SJCRH30 (cell line): ENCODE measurements at regions not wholly inside any gene's neighbourhood (a gene's known extent, or its start where the extent isn't known, plus 50 kb on each side); places are given as distances from the start of the nearest gene placed in this dataset.

ENCODE experiments used
- DNase-seq, 2 experiments: peaks; one replicate each; pipeline ENCODE4 v3.0.0-alpha.2; 2015 to 2020
- H3K27ac ChIP-seq: fragments of 250-450 bp; sonication (Bioruptor Pico); 2 replicates; pipeline ENCODE4 v1.5.1; 2020; ENCODE audit warnings: mild to moderate bottlenecking, moderate library complexity
- H3K27me3 ChIP-seq: fragments of 250-450 bp; sonication (Bioruptor Pico); 2 replicates; pipeline ENCODE4 v1.5.1; 2020; ENCODE audit warnings: mild to moderate bottlenecking, moderate library complexity
- H3K36me3 ChIP-seq: fragments of 250-450 bp; sonication (Bioruptor Pico); 2 replicates; pipeline ENCODE4 v1.5.1; 2020; ENCODE audit warnings: mild to moderate bottlenecking, moderate library complexity
- H3K4me1 ChIP-seq: fragments of 250-450 bp; sonication (Bioruptor Pico); 2 replicates; pipeline ENCODE4 v1.5.1; 2020; ENCODE audit warnings: mild to moderate bottlenecking, moderate library complexity
- H3K4me3 ChIP-seq: fragments of 250-450 bp; sonication (Bioruptor Pico); 2 replicates; pipeline ENCODE4 v1.5.1; 2020; ENCODE audit warnings: mild to moderate bottlenecking, moderate library complexity
- H3K9me3 ChIP-seq: fragments of 250-450 bp; sonication (Bioruptor Pico); replicated peaks from 2 replicates; pipeline ENCODE4 v1.5.1; 2020; ENCODE audit warnings: mild to moderate bottlenecking, moderate library complexity

DNA sequence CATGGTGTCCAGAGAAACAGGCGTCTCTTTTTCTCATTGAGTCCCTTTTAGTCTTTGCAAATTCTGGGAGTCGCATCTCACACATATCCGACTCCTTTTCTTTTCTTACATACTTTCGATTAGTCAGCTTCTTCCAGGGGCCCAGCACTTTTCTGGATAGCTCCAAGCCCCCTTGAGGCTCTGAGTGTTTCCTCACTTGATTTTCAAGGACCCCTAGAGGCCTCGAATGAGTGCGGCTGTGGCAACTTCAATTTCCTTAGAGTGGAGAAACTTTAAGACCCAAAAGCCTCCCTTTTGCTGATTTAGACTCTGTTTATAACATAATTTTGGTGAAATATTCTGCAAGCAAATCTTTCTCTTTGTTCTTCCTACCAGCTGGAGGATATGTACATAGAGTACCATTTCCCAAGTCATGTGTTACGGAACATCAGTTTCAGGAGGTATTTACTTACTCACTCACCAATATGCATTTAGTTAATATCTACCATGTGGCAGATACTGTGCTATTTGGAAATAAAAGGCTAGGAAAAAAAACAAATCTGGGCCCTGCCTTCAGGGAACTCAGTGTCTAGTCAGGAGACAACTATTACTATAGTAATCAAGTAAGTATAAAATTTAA is 555.2 kb downstream of the REEP3 start:
- Histone ChIP-seq H3K27me3 (no peaks in the 10 kb centered on the region), H3K27ac (no peak overlapping the region), H3K4me3 (no peak overlapping the region), H3K4me1 (no peaks in the 10 kb centered on the region), H3K9me3 (no peaks in the 10 kb centered on the region), H3K36me3 (no peaks in the 10 kb centered on the region)
- no peak for DNase-seq

DNA sequence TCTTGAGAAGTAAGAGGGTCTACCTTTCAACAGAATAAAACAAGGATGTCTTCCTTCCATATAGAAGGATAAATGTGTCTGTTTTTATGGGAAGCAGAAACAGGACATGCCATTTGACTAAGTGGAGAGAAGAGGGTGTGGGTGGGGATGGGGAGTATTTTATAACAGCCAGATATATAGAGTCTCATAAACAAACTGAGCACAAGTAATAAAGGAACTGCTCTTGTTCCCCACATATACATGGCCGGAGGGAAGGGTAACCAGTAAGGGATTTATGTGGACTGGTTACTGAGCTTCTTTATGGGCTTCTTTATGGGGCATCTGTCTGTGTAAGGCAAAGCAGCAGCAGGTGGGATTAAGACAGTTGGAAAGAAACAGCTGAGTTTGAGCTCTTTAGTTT is 558.1 kb downstream of the REEP3 start:
- no peak for DNase-seq
- Histone ChIP-seq H3K4me1 (no peaks in the 10 kb centered on the region), H3K27me3 (no peaks in the 10 kb centered on the region), H3K4me3 (no peak overlapping the region), H3K36me3 (no peaks in the 10 kb centered on the region), H3K9me3 (no peaks in the 10 kb centered on the region), H3K27ac (no peak overlapping the region)

DNA sequence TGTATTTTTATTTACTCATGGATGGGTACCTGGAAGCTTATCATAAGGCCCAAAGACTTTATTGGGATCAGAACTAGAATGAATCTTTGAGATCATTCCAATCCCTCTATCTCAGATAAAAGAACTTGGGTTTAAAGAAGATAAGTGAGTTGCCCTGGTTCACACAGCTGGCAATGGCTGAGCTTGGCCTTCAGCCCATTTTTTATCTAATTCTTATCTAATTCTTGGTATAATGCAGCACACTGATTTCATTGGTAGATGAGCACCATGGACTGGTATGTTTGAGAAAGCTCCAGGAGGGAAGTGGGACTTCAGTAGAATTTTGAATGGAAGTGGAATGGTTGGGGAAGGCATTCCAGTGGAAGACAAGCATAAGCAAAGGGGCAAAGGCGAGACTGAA is 558.9 kb downstream of the REEP3 start:
- no peak for DNase-seq
- Histone ChIP-seq H3K9me3 (no peaks in the 10 kb centered on the region), H3K27ac (no peak overlapping the region), H3K4me1 (no peaks in the 10 kb centered on the region), H3K4me3 (no peak overlapping the region), H3K27me3 (no peaks in the 10 kb centered on the region), H3K36me3 (no peaks in the 10 kb centered on the region)

DNA sequence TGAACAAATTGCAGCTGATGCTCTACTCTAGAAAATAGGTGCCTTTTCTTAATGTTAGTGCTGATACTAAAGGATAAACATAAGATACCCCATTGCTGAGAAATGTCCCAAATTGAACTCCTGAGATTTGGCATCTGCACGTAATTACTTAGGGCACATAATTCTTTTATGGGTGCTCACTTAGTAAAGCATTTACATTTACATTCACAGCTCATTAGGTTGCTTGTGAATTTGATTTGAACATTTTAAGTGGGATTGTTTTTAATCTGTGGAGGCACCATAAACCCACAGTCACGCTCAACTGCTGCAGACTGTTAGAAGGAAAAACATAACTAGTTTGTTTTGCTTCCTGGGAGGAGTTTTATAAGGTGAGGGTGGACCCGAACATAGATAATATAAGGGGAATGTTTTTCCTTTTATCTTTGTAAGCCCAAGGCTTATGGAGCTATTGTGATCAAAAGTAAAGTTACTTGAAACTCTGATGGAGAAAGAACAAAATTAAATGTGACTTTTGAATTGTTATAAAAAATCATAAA is 560.8 kb downstream of the REEP3 start:
- H3K4me3 ChIP-seq: no peak overlapping the region
- no peaks in the 10 kb centered on the region for H3K36me3 ChIP-seq
- no peak for DNase-seq
- no peaks in the 10 kb centered on the region for H3K9me3 ChIP-seq
- H3K27me3 ChIP-seq: no peaks in the 10 kb centered on the region
- H3K4me1 ChIP-seq: no peaks in the 10 kb centered on the region
- H3K27ac ChIP-seq: no peak overlapping the region

DNA sequence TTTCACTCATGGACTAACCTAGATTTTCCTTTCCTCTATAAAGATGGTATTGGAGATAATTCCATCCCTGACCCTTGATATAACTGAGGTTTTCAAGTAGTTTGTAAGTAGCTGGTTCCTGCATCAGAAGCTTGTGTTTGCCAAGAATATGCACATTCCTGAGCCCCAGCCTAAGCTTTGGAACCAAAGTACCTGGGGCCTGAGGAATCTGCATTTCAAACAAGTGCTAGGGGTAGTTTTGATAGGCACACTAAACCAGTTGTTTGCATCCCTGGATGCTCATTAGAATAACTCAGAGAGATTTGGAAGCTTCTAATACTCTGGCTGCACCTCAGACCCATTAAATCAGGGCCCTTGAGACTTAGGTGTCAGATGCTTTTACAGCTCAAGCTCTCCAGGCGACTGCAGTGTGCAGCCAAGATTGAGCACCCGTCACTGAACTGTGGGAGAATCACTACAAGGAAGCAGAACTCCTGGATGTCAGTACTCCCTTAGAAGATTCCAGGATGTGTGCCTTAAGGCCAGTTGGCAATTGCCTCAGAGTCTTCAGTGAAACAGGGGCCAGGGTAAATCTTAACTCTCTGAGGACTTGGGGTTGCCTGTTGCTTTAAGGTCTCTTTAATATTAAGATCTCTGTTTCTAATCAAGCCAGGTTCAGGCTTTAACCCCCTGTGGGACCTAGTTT is 565.0 kb downstream of the REEP3 start:
- Histone ChIP-seq H3K9me3 (no peaks in the 10 kb centered on the region), H3K27me3 (no peaks in the 10 kb centered on the region), H3K4me1 (no peaks in the 10 kb centered on the region), H3K27ac (no peak overlapping the region), H3K4me3 (no peak overlapping the region), H3K36me3 (no peaks in the 10 kb centered on the region)
- no peak for DNase-seq

DNA sequence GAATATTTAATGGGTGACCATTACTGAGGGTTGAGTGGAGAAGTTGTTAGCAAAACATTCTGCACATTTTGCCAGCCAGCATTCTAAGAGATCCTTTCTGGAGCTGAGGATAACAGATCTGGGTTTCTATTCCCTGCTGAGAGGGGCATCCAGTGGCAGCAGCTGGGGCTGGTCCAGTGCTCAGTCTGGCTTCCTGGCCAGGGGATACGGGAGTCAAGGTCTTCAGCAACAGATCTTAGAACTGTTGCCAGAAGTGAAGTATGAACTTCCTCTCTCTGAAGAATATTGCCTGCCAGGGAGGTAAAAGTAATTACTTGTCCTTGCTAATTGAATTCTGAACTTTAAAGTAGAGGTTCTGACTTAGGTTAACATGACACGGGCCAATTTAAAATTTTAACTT is 568.4 kb downstream of the REEP3 start:
- DNase-seq: no peak
- Histone ChIP-seq H3K4me1 (no peaks in the 10 kb centered on the region), H3K36me3 (no peaks in the 10 kb centered on the region), H3K27ac (no peak overlapping the region), H3K9me3 (no peaks in the 10 kb centered on the region), H3K27me3 (no peaks in the 10 kb centered on the region), H3K4me3 (no peak overlapping the region)

DNA sequence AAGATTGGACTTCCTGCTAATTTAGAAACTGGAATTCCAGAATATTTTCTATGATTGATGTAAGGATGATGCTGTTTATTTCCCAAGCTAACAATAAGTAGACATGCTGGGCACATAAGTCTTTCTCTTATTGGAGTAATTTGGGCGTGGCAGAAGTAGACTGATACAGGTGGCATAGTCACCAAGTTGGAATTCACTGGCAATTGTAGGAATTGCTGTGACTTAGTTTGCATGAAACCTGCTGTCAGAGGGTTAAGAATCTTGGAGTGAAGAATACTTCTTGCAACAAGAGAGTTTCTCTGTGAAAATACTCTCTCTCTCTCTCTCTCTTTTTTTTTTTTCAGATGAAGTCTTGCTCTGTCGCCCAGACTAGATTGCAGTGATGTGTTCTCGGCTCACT is 569.7 kb downstream of the REEP3 start:
- Histone ChIP-seq H3K9me3 (no peaks in the 10 kb centered on the region), H3K4me3 (no peak overlapping the region), H3K27ac (no peak overlapping the region), H3K27me3 (no peaks in the 10 kb centered on the region), H3K36me3 (no peaks in the 10 kb centered on the region), H3K4me1 (no peaks in the 10 kb centered on the region)
- DNase-seq: no peak

DNA sequence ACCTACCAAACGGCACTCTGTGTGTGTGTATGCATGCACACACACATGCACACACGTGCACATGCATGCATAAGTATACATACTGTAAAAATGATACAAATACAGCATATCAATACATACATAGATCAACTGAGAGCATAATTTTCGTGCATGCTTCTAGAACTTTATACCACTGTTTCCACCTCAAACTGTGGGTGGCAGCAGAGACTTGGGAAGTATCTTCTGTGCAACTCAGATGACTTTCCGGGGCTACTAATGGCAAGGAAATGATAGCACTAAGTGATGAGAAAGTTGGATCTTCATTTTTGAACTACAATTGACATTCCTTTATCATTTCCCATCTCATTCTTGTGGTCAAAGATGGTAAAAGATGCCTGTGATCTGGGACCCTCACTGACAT is 570.7 kb downstream of the REEP3 start:
- Histone ChIP-seq H3K4me3 (no peak overlapping the region), H3K9me3 (no peaks in the 10 kb centered on the region), H3K4me1 (no peaks in the 10 kb centered on the region), H3K36me3 (no peaks in the 10 kb centered on the region), H3K27me3 (no peaks in the 10 kb centered on the region), H3K27ac (no peak overlapping the region)
- DNase-seq: peak in 1 of 2 experiments; percentile 34

DNA sequence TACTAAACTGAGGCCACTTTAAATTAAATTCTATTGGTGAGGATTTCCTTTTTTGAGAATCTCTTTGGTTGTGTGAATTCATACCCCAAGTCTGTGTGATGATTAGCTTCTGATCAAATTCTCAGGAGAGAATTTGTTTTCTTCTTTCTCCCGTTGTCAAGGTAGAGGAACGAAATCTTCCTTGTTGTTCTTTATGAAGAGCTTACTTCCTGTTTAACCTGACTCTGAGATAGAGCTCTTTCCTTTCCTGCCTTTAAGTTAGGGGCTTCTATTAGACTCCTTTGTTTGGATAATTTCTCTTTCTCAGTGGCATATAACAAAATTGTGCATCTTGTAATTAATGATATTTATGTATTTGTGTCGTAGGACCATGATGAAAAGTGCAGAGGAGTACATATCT is 572.1 kb downstream of the REEP3 start:
- Histone ChIP-seq H3K27ac (no peak overlapping the region), H3K4me1 (no peaks in the 10 kb centered on the region), H3K27me3 (no peaks in the 10 kb centered on the region), H3K9me3 (no peaks in the 10 kb centered on the region), H3K4me3 (no peak overlapping the region), H3K36me3 (no peaks in the 10 kb centered on the region)
- DNase-seq: no peak

DNA sequence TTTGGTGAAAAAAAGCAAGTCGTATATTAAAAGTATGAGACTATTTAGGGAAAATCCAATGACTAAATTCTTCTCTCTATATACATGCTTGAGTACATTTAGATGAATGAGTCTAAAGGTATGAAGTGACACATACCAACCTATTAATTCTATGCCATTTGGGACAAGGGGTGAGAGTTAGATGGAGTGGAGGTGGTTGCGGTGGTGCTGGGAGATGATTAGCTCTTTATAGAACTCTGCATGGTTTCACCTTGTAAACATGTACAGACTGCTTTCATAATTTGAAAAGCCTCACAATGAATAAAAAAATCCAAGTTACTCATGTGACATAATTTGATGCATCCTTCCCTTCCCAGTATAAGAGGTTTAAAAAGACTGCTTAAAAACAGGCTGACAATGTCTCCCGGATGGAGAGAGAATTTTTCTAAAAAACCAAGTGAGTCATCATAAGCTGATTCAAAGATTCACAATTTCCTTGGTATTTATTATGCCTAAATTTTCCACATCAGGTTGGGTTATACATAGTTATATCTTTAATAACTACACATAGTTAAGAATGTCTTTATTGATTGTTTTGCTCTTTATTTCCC is 572.8 kb downstream of the REEP3 start:
- H3K4me1 ChIP-seq: no peaks in the 10 kb centered on the region
- no peaks in the 10 kb centered on the region for H3K27me3 ChIP-seq
- no peak overlapping the region for H3K4me3 ChIP-seq
- no peaks in the 10 kb centered on the region for H3K36me3 ChIP-seq
- no peak overlapping the region for H3K27ac ChIP-seq
- DNase-seq: no peak
- H3K9me3 ChIP-seq: no peaks in the 10 kb centered on the region

DNA sequence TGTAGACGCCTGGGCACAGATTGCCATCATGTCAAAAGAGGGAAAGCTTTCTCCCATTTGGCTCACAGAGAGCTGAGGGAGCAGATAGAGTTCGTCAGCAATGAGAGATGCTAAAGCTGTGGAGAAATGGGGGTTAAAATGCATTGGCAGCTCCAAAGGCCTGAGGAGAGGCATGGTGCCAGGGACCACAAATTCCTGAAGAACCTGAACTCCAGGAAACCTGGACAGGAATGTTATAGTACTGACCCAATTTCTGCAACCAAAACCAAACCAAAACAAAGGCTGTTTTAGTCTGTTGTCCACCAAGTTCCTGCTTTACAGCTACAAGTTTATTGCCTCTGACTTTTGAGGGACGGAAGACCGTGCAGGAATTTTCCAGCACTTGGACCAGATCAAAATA is 575.7 kb downstream of the REEP3 start:
- no peak overlapping the region for H3K27ac ChIP-seq
- no peak for DNase-seq
- H3K4me1 ChIP-seq: no peaks in the 10 kb centered on the region
- H3K9me3 ChIP-seq: no peaks in the 10 kb centered on the region
- no peaks in the 10 kb centered on the region for H3K27me3 ChIP-seq
- no peaks in the 10 kb centered on the region for H3K36me3 ChIP-seq
- no peak overlapping the region for H3K4me3 ChIP-seq

DNA sequence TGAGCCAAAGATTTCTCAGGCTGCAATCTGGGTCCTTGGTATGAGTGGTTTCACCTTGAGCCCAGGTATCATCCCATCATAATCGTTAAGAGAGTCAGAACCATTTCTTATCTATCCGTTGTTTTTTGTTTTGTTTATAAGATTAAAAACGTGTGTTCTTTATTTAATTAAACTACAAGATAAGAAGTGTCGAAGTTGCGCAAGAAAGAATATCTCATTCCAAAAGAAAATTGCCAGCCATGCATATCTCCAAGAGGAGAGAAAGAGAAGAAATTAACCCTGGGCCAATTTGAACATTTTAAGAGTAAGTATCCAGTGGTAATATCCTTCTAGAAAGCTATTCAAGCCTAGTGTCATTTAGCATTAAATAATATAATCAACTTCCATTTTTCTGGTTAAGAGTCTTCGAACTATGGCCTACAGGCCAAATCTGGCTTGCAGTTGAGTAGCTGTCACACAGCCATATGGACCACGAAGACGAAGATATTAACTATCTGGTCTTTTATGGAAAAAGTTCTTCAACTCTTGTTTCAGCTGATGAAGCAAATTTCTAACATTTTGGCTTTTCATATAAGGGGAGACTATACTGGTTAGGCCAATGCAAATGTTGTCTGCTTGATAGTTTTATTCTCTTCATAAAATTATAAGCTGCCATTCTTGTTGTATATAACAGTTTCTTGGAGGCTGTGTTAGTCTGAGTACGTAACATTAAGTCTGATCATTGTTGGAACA is 576.4 kb downstream of the REEP3 start:
- no peaks in the 10 kb centered on the region for H3K27me3 ChIP-seq
- no peak for DNase-seq
- H3K4me1 ChIP-seq: no peaks in the 10 kb centered on the region
- no peak overlapping the region for H3K27ac ChIP-seq
- H3K36me3 ChIP-seq: no peaks in the 10 kb centered on the region
- no peaks in the 10 kb centered on the region for H3K9me3 ChIP-seq
- H3K4me3 ChIP-seq: no peak overlapping the region

DNA sequence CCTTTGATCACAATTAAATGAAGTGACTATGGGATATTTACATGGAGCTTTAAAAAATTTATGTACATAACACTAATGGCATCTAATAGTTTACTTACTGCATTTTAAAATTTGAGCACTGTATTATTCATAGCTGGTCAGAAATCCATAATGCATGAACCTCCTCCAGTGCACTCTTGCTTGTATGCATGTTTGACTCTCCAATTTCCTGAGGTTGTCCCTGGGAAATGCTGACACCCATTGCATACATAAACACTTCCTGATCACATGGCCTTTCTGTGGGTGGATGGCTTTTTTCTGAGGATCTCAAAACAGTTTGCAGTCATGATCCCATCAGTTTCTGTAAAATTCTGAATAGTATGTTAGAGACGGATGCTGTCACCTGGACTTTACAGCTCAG is 577.8 kb downstream of the REEP3 start:
- H3K36me3 ChIP-seq: no peaks in the 10 kb centered on the region
- no peak overlapping the region for H3K4me3 ChIP-seq
- H3K4me1 ChIP-seq: no peaks in the 10 kb centered on the region
- H3K9me3 ChIP-seq: no peaks in the 10 kb centered on the region
- no peak for DNase-seq
- H3K27ac ChIP-seq: no peak overlapping the region
- no peaks in the 10 kb centered on the region for H3K27me3 ChIP-seq

DNA sequence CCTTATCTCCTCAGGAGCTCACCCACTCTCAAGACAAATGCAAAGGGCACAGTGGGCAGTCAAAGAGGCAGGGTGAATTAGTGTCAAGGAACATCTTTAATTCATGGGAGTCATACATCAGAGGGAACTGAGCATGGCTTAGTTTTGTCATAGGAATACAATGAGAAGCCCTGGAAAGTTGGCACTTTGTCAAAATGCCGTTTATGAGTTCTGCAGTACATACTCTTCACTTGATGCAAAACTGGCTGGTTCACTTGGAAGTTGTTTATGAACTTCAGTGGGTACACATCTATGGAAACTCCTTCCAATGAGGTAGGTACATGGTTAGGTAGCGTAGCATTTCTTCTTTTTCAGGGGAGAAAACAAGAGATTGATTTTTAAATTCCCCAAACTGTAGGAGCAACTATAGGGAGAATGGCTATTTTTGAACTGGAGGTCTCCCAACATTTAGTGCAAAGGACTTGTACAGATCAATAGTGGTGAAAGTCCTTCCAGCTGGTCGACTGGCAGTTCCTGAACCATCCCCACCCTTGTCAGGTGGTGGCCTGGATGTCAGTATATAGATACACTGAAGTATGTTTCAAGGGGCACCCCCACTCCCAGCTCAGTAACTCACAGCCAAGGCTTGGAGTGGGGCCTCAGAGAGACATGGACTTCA is 580.5 kb downstream of the REEP3 start:
- no peak for DNase-seq
- Histone ChIP-seq H3K36me3 (no peaks in the 10 kb centered on the region), H3K9me3 (no peaks in the 10 kb centered on the region), H3K4me3 (no peak overlapping the region), H3K27me3 (no peaks in the 10 kb centered on the region), H3K27ac (no peak overlapping the region), H3K4me1 (no peaks in the 10 kb centered on the region)

DNA sequence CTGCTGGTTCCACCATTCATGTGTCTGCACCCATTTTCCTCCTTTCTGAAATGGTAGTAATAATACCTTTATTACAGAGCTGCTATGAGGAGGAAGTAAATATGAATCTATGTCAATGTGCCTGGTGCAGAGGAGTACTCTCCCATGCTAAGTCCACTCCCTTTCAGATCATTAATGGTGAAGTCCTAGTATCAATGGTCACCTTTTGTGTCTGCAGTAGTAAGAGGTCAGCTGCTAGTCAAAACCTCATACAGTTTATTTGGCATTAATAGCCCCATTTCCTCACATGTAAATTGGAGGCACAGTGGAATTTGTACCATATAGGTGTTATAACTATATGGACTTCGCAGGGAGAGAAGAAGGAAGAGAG is 581.0 kb downstream of the REEP3 start:
- H3K27me3 ChIP-seq: no peaks in the 10 kb centered on the region
- no peak overlapping the region for H3K4me3 ChIP-seq
- H3K27ac ChIP-seq: no peak overlapping the region
- no peaks in the 10 kb centered on the region for H3K4me1 ChIP-seq
- no peaks in the 10 kb centered on the region for H3K36me3 ChIP-seq
- no peaks in the 10 kb centered on the region for H3K9me3 ChIP-seq
- no peak for DNase-seq
